Fibroblast of the aortic adventitia (primary cell): ENCODE measurements at regions not wholly inside any gene's neighbourhood (a gene's known extent, or its start where the extent isn't known, plus 50 kb on each side); places are given as distances from the start of the nearest gene placed in this dataset.

Experiments
- DNase-seq: peaks from one replicate; pipeline ENCODE4 v3.0.0-alpha.2; 2010; ENCODE audit warnings: low read depth
- H3K4me3 ChIP-seq: 2 replicates; pipeline ENCODE4 v1.5.1; 2011; ENCODE audit warnings: low read depth, mild to moderate bottlenecking, control low read depth, low read length, moderate library complexity
- CTCF ChIP-seq: IDR thresholded peaks from 2 replicates; pipeline ENCODE4 v1.5.1; 2011; ENCODE audit warnings: mild to moderate bottlenecking, low read length, control low read depth, inconsistent platforms; ENCODE audit not compliant: insufficient read depth

GRCh38 chr10:62926407-62926806 is 110.2 kb upstream of the EGR2 start:
- DNase-seq = no peak
- no peak for TF ChIP-seq CTCF
- no peak overlapping the region for H3K4me3 ChIP-seq

- no peak for DNase-seq
These were observed 108.2 kb upstream of the EGR2 start for GRCh38 chr10:62924344-62924748.

GRCh38 chr10:62919776-62920175 is 103.6 kb upstream of the EGR2 start:
- peak; percentile 67 for DNase-seq
- no peak overlapping the region for H3K4me3 ChIP-seq
- no peak for TF ChIP-seq CTCF

More at GRCh38 chr10:62924344-62924748, 108.2 kb upstream of the EGR2 start:
- no peak overlapping the region for H3K4me3 ChIP-seq
- TF ChIP-seq CTCF = no peak

DNA sequence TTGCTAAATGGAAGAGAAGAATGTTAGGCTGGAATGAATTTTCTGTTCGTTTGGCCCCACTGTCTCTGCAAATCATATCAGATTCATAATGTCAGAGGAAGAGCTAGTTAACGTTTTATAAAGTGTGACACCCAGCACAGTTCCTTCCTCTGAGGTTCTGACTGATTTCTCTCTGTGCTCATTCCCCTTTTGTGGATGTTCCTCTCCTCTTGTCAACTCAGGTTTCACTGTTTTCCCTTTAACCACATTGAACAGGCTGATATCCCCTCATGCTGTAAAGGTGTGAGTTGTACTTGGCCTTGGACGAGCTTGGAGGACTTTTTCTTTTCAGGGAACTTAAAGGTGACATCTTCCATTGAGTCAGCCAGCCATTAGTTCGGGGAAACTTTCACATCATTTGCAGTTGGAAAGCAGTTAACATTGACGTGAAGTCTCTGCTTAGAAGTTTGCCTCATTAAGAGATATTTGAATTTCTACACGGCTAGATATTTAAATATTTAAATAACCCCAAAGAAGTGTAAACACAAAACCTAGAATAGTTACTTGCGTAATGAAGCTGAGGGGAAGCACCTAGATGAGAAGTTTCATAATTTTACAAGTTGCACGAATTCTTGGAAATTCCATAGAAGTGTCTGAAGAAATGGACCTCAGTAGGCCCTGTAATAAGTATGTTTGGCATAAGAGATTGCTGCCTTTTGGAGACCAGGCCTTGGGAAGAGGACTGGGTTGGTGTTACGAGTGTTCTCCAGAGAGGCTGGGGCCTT is 101.5 kb upstream of the EGR2 start:
- H3K4me3 ChIP-seq = no peak overlapping the region
- TF ChIP-seq CTCF = no peak
- DNase-seq = no peak

- H3K4me3 ChIP-seq = no peak overlapping the region
- peak; percentile 95 for DNase-seq
- no peak for TF ChIP-seq CTCF
These were observed 100.0 kb upstream of the EGR2 start for GRCh38 chr10:62916141-62916603.

DNA sequence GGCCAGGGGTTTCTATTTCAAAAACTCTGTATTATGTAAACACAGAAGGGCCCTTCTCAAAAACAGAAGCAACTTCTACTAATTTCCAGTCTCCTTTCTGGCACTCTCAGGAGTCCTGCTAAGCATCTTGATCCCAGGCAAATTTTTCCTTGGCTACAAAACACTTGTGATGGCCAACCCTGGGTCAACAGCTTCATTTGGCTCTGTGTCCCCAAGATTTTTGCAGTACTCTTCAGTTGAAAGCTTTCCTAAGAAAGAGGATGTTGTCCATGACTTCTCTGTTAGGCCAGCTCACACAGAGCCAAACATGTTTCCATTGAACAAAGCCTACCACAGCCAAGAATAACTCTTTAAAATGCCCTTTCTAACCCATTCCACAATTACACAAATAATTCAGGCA is 99.0 kb upstream of the EGR2 start:
- no peak for TF ChIP-seq CTCF
- no peak overlapping the region for H3K4me3 ChIP-seq
- DNase-seq = peak; percentile 22

- H3K4me3 ChIP-seq = no peak overlapping the region
- no peak for DNase-seq
- no peak for TF ChIP-seq CTCF
These were observed 95.9 kb upstream of the EGR2 start for GRCh38 chr10:62912086-62912485.
